GM21390 (cell line): ENCODE measurements at regions not wholly inside any gene's neighbourhood (a gene's known extent, or its start where the extent isn't known, plus 50 kb on each side); places are given as distances from the start of the nearest gene placed in this dataset.

ENCODE experiments used
- ATAC-seq: cut with Tn5 transposase; IDR thresholded peaks from one replicate; pipeline ENCODE4 v1.9.1; 2021; ENCODE audit not compliant: unreplicated experiment

DNA sequence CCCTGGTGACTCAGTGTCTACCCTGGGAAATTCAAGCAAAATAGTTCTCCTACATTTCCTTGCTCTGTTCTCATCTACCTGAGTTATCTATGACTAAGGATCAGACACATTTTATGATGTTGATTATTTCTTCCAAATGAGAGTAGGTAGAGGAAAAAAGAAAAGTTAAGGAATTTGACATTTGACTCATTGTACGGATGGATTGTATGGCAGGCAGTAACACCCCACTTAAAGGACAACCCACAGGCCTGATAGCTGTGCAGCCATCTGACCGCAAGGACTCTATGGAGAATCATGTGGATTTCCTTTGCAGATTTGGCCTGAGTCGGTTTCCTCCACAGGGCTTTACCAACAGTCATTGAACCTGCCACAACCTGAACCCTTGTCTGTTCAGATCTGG, 540.3 kb downstream of the BCL11B start:
- no peak for ATAC-seq

DNA sequence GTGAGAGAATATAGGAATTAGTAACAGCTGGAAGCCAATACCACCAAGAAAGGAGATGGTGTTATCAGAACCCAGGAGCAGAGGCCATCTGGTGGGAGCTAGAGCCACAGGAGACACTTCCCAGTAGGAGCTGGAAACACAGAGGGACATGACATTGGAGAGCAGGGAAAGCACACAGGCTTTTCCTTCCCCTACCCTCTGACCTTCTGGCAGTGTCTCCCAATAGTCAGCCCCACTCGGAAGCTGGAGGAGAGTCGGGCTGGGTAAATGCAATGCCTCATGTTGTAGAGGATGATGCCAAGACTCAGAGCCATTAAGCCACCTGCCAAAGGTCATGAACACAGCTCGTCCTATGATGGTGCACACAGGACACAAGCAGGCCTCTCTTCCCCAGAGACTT, 538.5 kb downstream of the BCL11B start:
- no peak for ATAC-seq

DNA sequence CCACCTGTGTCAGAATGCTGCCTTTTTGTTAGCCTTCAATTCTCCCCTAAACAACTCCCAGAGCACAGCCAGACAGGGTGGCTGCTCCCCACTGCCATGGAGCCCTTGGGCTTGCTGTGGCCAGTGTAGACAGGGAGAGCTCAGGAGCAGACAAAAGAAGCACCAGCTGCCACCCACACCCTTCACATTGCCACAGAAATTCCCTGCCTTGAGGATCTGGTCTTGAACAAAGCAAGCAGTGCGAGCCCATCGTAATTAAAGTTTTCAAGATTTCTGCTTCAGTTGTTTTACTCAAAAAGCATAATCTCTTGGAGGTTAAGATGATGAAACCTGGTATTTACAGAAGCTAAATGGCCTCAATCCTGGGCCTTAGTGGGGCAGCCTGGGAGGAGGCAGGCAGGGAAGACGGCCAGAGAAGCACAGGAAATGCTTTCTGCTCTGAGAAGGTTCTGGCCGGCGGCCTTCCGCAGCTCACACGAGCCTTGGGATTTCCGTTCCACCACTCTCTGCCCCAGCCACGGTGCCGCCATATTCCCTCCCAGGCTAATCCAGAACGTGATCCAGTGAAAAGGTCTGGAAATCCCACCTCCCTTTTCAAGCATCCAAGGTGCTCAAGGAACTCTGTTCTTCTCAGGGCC, 535.2 kb downstream of the BCL11B start:
- no peak for ATAC-seq

DNA sequence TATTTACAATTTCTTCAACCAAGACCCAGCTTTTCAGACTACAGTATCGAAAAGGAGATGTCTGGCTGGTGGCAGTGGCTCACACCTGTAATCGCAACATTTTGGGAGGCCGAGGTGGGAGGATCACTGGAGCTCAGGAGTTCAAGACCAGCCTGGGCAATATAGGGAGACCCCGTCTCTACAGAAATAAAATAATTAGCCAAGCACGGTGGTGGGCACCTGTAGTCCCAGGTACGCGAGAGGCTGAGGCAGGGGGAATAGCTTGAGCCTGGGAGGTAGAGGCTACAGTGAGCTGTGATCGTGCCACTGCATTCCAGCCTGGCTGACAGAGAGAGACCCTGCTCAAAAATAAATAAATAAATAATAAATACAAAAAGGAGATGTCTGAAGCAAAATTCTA, 530.5 kb downstream of the BCL11B start:
- no peak for ATAC-seq

DNA sequence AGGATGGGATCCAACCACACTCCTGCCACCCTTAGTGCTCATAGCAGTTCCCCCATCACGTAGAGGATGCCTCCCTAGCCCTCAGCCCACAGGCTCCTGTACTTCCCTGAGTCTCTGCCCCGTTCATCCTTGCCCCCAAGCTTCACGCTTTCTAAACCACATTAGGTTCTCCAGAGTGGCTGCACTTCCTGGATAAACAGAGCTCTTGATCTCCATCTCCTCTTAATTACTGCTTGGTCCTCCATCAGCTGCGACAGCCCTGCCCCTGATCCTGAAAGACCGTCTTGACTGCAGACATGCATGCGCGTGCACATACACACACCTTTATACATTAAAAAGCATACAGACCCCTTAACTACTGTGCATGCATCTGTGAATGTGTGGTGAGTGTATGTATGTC, 530.0 kb downstream of the BCL11B start:
- ATAC-seq = no peak

DNA sequence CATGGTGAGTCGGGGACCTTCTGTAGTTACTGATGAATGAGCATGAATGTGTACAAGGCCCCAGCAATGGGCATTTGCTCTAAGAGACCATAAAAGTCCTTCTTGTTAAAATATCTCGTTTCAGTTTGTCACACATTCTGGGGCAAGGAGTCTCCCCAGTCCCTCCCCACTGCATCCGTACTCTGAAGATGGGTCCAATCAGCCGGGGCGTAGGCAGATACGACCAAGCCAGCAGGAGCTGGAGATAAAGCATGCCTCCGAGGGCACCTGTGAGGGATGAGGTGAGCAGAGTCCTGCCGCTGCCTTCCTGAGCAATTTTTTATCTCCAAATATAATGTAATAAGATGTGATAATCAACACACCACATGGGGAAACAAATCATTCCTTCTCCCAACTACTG, 528.5 kb downstream of the BCL11B start:
- ATAC-seq = no peak

DNA sequence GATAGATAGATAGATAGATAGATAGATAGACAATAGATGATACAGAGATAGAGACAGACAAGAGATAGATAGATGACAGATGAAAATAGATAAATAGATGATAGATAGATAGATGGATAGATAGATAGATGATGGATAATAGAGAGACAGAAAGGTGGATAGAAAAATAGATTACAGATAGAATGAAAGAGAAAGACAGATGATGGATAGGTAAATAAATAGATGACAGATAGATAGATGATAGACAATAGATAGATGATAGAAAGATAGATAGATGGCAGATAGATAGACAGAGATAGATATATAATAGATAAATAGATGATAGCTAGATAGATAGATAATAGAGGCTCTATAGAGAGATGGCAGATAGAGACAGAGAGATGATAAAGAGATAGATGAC, 523.0 kb downstream of the BCL11B start:
- ATAC-seq = no peak

DNA sequence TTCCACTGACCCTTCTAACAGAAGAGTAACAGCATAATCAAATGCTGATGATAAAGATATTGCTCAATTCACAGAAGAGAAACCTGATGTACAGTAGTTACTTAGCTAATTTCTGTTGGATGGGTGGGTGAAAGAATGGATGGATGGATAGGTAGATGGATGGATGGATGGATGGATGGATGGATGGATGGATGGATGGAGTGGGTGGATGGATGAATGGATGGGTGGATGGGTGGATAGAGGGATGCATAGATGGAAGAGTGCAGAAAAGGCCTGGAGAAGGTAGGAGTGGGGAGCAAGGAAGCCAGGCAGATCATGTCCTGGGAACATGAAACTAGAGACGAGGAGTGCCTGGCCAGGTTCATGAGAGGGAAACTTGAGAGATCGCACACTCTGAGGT, 520.9 kb downstream of the BCL11B start:
- ATAC-seq = no peak

DNA sequence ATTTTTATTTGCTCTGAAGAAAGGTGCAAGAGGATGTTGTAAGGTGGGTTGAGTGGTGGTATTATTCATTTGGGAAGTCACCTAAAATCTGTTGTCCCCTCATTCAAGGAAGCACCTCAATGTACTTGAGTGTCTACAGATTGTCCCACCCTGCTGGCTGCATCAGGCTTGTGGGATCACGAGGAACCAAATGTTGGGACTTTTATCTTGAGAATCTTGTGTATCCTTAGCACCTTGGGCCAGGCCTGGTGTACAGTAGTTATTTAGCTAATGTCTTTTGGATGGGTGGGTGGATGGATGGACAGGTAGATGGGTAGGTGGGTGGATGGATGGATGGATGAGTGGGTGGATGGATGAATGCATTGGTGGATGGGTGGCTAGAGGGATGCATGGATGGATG, 519.3 kb downstream of the BCL11B start:
- ATAC-seq = no peak

DNA sequence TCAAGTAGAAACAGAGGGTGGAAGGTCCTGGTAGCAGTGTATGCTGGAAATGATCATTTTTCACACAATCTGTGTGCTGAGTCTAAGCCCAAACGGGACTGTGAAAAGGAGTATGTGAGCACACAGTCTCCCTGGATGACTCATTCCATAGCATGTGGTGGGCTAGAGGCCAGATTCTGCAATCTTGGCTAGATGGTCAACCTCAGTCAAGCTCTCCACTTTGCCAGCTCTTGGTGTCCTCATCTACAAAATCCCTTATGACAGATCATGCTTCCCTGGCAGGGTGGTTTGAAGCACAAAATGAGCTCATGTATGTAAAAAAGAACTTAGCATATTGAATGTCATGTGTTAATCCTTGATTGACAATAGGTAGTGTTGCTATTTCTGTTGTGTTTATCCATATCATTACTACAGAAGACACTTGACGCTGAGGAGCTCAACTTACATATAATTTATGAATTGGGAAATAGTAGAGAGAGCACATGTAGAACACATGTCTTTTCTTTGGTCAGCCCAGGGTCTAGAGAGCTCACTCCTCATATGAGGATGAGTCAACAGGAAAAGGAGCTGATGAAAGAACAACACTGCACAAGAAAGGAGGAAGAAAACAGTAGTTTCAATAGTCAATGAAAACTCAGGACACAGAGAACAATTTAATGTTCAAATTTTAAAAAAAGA, 517.5 kb downstream of the BCL11B start:
- no peak for ATAC-seq

DNA sequence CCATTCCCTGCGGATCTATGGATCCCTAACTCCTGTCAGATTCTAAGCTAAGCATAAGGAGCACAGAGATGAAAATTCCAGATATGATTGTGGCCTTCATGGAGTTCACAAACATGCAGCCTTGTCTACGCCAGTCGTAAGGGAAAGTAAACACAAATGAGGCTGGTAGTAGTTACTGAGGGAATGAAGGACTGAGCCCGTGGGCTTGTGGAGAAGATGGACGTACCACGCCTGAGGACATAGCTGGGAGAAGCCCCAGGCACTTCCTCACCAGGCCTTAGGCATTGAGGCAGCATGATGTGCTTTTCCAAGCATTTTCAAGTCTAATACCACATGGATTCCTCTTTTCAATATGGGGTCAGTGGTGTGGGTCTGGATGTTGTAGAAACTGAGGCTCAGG, 515.2 kb downstream of the BCL11B start:
- ATAC-seq = no peak

DNA sequence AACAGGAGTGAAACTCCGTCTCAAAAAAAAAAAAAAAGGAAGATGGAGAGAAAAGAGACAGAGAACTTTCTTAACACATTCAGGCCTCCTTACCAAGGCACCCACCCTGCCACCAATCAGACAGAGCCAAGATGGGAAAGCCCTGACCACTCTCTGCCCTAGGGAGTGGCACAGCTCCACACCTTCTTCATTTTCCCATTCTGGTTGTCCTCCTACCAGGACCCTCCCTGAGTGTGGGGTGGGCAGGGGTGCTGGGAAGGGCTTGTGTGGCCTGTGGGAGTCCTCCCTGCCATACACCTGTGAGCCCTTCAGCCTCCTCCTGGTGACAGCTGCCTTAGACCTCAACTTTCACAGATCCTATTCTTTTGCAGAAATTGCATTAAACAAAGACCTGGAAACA, 513.6 kb downstream of the BCL11B start:
- no peak for ATAC-seq

DNA sequence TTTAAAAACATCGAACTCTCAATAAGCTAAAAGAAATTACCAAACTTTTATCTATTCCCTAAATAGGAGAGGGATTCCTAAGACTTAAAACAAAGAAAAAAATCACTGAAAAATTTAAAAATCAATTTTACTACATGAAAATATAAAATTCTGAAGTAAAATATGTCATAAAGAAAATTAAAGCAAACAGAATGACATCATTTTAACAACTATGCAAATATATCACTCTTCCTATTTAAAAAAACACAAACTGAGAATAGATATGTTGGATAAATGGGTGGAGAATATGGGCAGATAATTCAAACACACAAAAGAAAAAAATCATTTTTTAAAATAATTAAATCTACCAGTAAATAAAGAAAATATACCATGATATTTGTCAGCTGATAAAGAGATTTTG, 510.0 kb downstream of the BCL11B start:
- no peak for ATAC-seq

DNA sequence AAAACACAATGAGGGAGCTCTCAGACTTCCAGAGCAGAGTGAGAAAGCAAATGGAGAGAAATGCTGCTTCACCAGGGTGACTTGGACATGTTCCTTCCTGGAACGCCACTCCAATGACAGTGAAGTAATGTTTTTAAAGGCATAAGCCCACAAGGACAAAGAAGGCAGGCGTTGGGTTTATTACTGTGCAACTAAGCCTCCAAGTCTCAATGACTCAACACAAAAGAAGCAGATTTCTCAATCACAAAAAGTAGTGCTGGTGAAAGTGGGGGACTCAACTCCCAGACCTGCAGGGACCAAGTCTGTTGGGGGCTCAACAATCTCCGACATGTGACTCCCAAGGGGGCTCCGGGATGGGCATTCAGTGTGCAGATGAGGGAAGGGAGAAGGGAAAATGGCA, 505.2 kb downstream of the BCL11B start:
- no peak for ATAC-seq

DNA sequence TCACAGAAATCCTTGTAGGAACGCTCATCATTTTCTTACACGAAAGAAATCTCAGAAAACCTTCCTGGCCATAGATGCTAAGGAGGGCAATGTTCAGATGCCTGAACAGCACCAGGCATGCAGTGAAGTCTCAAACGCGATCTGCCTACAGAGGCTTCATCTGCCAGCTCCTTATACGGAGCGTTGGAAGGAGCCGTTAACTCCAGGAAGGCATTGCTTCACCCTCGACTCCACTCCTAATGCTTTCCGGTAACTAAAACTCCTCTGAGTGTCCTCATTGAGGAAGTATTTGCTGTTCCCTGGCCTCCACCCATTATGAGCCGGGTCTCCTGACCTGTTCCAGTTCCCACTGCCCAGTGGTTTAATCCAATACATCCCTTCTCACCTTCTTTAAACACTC, 502.7 kb downstream of the BCL11B start:
- no peak for ATAC-seq

DNA sequence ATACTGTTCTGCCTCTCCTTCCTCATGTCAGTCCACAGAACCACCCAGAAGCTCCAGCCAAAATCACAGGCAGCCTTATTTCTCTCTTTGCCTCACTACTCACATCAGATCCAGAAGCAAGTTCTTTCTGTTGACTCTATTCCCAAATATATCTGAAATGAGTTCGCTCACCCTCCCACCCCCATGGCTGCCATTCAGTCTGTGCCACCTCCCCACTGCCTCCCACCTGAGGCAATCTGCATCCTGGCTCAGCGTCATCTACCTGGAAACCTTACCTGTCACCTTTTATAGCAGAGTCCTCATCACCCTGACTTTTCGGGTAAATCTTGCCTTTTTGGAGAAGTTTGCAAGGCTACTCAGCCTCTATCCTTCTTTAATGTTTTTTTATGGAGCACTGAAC, 501.8 kb downstream of the BCL11B start:
- ATAC-seq = no peak

DNA sequence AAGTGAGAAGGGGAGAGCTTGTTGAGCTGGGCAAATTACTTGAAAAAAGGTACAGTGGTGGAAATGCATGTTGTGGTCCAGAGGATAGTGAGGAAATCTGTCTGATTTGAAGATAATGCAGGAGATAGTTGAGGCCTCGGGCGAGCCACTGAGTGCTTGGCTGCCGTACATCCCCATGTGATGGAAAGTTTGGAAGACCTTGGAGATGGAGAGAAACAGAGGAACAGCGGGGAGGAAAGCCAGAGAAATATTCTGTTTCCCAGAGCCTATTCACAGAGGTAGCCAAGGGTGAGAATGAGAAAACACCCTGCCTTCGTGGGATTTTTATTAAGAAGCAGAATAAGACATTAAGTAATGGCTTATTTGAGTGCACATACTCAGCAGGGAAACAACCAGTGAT, 498.2 kb downstream of the BCL11B start:
- ATAC-seq = no peak

DNA sequence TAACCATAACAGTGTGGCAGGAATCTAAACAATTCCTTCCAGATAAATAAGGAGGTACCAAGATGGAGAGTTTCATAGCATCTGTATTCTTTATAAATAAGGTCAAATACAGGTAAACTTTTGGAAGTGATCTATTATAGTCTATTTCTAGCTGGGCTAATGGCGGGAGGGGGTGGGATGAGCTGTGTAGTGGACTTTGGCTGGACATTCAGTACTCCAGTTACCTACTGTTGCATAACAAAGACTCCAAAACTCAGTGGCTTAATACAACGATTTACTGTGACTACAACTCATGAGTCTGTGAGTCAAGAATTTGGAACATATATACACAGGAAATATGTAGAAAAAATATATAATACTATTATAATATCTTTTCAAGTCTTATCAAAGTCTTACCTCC, 496.1 kb downstream of the BCL11B start:
- no peak for ATAC-seq

DNA sequence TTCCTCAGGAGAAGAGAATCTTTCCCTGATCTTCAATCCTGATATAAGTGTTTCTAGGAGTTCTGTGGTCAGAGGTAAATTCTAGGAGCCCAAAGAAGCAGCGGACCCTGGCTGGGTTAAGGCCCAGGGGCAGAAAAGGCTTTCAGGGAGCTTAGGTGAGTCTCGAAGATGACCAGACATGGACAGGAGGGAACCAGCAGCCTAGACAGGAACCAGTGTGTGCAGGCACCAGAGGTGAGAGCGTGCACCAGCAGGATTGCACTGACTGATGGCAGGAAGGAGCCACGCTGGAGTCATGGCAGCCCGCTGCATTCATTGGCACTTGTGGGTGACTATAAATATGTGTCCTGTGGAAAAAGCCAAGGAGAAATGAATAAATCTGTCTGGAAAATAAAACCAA, 489.9 kb downstream of the BCL11B start:
- no peak for ATAC-seq

DNA sequence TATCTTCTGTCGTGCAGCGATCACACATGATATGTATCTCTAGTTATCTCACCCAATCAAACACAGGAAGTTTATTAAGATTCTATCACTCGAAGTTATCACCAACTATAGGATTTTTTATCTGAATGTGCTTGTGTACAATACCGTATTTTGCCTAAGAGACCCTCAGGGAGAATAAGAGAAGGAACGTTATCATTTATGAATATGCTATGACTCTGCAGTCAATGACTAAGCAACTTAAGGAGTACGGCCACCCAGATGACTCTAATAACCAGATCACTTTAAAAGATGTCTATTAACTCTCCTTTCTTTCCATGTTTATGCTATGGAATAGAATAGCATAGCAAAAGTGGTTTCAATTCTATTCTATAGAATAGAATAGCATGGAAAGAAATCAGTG, 486.4 kb downstream of the BCL11B start:
- ATAC-seq = no peak

DNA sequence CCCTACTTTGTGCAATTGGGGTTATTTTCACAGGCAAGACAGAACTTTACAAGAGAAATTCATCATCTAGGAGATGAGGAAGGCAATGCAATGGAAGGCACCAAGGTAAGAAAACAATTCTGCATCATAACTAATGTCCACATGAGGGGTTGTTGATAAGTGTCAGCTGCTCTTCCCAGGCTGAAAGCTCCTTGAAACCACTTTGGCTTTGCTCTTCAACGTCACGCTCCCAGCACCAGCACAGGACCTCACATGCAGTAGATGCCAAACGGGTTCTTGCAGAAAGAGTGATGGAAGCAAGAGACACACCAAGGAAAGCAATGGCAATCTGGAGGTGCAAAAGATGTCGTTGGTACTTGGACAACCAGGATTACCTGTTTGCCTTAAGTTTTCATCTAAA, 485.5 kb downstream of the BCL11B start:
- no peak for ATAC-seq

DNA sequence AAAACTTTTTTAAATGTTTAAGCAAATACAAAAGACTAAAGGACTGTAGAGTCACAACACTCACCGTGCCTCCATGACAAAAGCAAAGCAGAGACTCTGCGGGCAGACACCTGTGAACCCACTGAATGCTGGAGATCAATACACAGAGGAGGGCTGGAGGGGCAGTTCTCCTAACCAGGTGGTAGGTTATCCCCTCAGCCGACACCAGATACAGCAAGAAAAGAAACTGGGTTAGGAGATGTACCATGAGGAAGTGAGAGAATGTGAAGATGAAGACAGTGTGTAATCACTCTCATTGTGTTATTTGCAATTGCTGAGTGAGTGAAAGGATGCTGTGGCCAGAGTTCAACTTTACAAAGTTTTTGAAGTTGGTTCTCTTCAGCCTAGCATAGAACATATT, 480.3 kb downstream of the BCL11B start:
- ATAC-seq = no peak

DNA sequence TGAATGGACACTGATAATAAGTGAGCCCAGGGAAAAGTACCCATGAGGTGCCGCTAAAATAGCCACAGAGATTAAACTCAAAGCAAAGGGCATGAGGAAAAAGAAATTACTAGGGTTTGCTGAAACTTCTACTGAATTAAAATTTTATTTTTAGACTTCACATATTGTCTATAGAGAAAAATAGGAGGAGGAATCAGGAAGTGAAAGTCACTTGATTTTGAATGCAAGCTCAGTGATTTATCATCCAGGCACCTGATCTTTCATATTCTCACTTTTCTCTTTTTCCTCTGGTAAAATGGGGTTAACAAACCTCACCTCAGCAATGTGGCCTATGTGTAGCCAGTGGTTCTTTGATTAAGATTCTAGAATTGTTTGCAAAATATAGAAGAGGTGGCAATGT, 479.8 kb downstream of the BCL11B start:
- ATAC-seq = no peak
